ENCODE measurements at regions not wholly inside any gene's neighbourhood (a gene's known extent, or its start where the extent isn't known, plus 50 kb on each side); places are given as distances from the start of the nearest gene placed in this dataset.

- H3K4me3 ChIP-seq (ENCODE audit: low read depth, low read length): no peak overlapping the region
- TF ChIP-seq, protein P1, sequence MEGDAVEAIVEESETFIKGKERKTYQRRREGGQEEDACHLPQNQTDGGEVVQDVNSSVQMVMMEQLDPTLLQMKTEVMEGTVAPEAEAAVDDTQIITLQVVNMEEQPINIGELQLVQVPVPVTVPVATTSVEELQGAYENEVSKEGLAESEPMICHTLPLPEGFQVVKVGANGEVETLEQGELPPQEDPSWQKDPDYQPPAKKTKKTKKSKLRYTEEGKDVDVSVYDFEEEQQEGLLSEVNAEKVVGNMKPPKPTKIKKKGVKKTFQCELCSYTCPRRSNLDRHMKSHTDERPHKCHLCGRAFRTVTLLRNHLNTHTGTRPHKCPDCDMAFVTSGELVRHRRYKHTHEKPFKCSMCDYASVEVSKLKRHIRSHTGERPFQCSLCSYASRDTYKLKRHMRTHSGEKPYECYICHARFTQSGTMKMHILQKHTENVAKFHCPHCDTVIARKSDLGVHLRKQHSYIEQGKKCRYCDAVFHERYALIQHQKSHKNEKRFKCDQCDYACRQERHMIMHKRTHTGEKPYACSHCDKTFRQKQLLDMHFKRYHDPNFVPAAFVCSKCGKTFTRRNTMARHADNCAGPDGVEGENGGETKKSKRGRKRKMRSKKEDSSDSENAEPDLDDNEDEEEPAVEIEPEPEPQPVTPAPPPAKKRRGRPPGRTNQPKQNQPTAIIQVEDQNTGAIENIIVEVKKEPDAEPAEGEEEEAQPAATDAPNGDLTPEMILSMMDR (IDR thresholded peaks at IDR 0.05; ENCODE audit: insufficient read depth, low read length): no peak
- DNase-seq (ENCODE audit: low read depth): no peak
These were observed 285.5 kb upstream of the ZWINT start for GRCh38 chr10:56646329-56647111.

GRCh38 chr10:56633876-56634452, 272.9 kb upstream of the ZWINT start:
- DNase-seq (ENCODE audit: low read depth): no peak
- no peak overlapping the region for H3K4me3 ChIP-seq (ENCODE audit: low read depth, low read length)
- TF ChIP-seq, protein P1 (IDR thresholded peaks at IDR 0.05; ENCODE audit: insufficient read depth, low read length): no peak

- no peak for DNase-seq (ENCODE audit: low read depth)
- TF ChIP-seq, protein P1 (IDR thresholded peaks at IDR 0.05; ENCODE audit: insufficient read depth, low read length): no peak
- no peak overlapping the region for H3K4me3 ChIP-seq (ENCODE audit: low read depth, low read length)
These were observed 271.5 kb upstream of the ZWINT start for GRCh38 chr10:56632537-56632936.

DNA sequence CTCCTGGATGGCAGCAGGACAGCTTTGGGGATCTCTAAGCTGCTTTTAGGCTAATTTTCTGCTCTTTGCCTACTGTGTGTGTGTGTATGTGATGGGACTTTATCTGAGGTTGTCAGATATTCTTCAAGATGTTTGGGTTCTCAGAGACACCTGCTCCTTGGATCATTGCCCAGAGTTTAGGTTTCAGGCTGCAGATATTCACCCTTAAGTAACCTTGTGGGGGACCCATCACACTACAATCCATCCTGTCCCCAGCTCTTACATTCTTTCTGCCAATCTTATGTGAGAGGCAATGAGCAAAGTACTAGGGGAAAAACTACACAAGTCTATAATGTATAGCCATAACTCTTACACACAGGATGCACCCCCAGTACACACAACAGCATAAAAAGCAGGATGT, 263.0 kb upstream of the ZWINT start:
- no peak overlapping the region for H3K4me3 ChIP-seq (ENCODE audit: low read depth, low read length)
- DNase-seq (ENCODE audit: low read depth): no peak
- TF ChIP-seq, protein P1 (IDR thresholded peaks at IDR 0.05; ENCODE audit: insufficient read depth, low read length): no peak

- H3K4me3 ChIP-seq (ENCODE audit: low read depth, low read length): no peak overlapping the region
- DNase-seq (ENCODE audit: low read depth): no peak
- TF ChIP-seq, protein P1 (IDR thresholded peaks at IDR 0.05; ENCODE audit: insufficient read depth, low read length): no peak
These were observed 262.0 kb upstream of the ZWINT start for GRCh38 chr10:56623064-56623463.

GRCh38 chr10:56622335-56622973, 261.4 kb upstream of the ZWINT start:
- H3K4me3 ChIP-seq (ENCODE audit: low read depth, low read length): no peak overlapping the region
- no peak for DNase-seq (ENCODE audit: low read depth)

More at GRCh38 chr10:56622335-56622973, 261.4 kb upstream of the ZWINT start:
- TF ChIP-seq, protein P1 (IDR thresholded peaks at IDR 0.05; ENCODE audit: insufficient read depth, low read length): no peak

All from fibroblast of the aortic adventitia (primary cell).